H1 (cell line): ENCODE measurements at regions not wholly inside any gene's neighbourhood (a gene's known extent, or its start where the extent isn't known, plus 50 kb on each side); places are given as distances from the start of the nearest gene placed in this dataset.

ENCODE experiments used
- CTCF ChIP-seq, 3 experiments: IDR thresholded peaks; 1 replicate in 2 of 3; 2 replicates in 1 of 3; pipeline versions ENCODE4 v1.5.1 to v1.6.1; 2011; ENCODE audit warnings: low read length in 3 of 3, mild to moderate bottlenecking in 3 of 3, inconsistent platforms in 2 of 3, low read depth in 1 of 3, moderate library complexity in 1 of 3; ENCODE audit not compliant: insufficient read depth in 1 of 3; ENCODE audit errors: control extremely low read depth in 1 of 3
- SP1 ChIP-seq: IDR thresholded peaks from 2 replicates; pipeline ENCODE4 v1.6.1; 2011; ENCODE audit warnings: low read depth, low read length

- no peak for TF ChIP-seq SP1
- no peak for TF ChIP-seq CTCF (IDR thresholded peaks at IDR 0.05; ENCODE audit: control extremely low read depth in 1 of 3, insufficient read depth in 1 of 3, low read depth in 1 of 3, low read length in 3 of 3)
These were observed 121.2 kb upstream of the TANK start for GRCh38 chr2:161039071-161039470.
